ENCODE measurements at regions not wholly inside any gene's neighbourhood (a gene's known extent, or its start where the extent isn't known, plus 50 kb on each side); places are given as distances from the start of the nearest gene placed in this dataset.

GRCh38 chr3:157650699-157651098 lies 147.5 kb upstream of the VEPH1 start:
- TF ChIP-seq CTCF (IDR thresholded peaks at IDR 0.05; ENCODE audit: low read depth, low read length, missing control alignments), result no peak
- in situ Hi-C loops (cut with HindIII; ENCODE audit: low sequenced_read_pairs), result loop anchor here (10.0 kb wide), 1 partner anchor 64 kb away; no protein-coding TSS in a partner anchor
- no peak overlapping the region for H3K4me3 ChIP-seq (ENCODE audit: low read depth, low read length)

GRCh38 chr3:157650172-157650571 lies 147.0 kb upstream of the VEPH1 start:
- in situ Hi-C loops (cut with HindIII; ENCODE audit: low sequenced_read_pairs), result loop anchor here (10.0 kb wide), 1 partner anchor 65 kb away; no protein-coding TSS in a partner anchor
- DNase-seq (ENCODE audit: low read depth), result no peak
- no peak overlapping the region for H3K4me3 ChIP-seq (ENCODE audit: low read depth, low read length)
- TF ChIP-seq CTCF (IDR thresholded peaks at IDR 0.05; ENCODE audit: low read depth, low read length, missing control alignments), result no peak

More at GRCh38 chr3:157650699-157651098, 147.5 kb upstream of the VEPH1 start:
- DNase-seq (ENCODE audit: low read depth), result no peak

GRCh38 chr3:157649511-157649910 lies 146.3 kb upstream of the VEPH1 start:
- DNase-seq (ENCODE audit: low read depth), result no peak
- in situ Hi-C loops (cut with HindIII; ENCODE audit: low sequenced_read_pairs), result no loop called here

GRCh38 chr3:157647820-157648219 lies 144.6 kb upstream of the VEPH1 start:
- in situ Hi-C loops (cut with HindIII; ENCODE audit: low sequenced_read_pairs), result no loop called here
- TF ChIP-seq CTCF (IDR thresholded peaks at IDR 0.05; ENCODE audit: low read depth, low read length, missing control alignments), result no peak
- no peak overlapping the region for H3K4me3 ChIP-seq (ENCODE audit: low read depth, low read length)
- DNase-seq (ENCODE audit: low read depth), result no peak

More at GRCh38 chr3:157649511-157649910, 146.3 kb upstream of the VEPH1 start:
- no peak overlapping the region for H3K4me3 ChIP-seq (ENCODE audit: low read depth, low read length)
- no peak for TF ChIP-seq CTCF (IDR thresholded peaks at IDR 0.05; ENCODE audit: low read depth, low read length, missing control alignments)

- DNase-seq (ENCODE audit: low read depth), result no peak
- no peak overlapping the region for H3K4me3 ChIP-seq (ENCODE audit: low read depth, low read length)
- no peak for TF ChIP-seq CTCF (IDR thresholded peaks at IDR 0.05; ENCODE audit: low read depth, low read length, missing control alignments)
- in situ Hi-C loops (cut with HindIII; ENCODE audit: low sequenced_read_pairs), result no loop called here
Measured at GRCh38 chr3:157639756-157640426, 136.7 kb upstream of the VEPH1 start.

GRCh38 chr3:157637866-157638265 lies 134.7 kb upstream of the VEPH1 start:
- TF ChIP-seq CTCF (IDR thresholded peaks at IDR 0.05; ENCODE audit: low read depth, low read length, missing control alignments), result no peak
- no peak overlapping the region for H3K4me3 ChIP-seq (ENCODE audit: low read depth, low read length)
- in situ Hi-C loops (cut with HindIII; ENCODE audit: low sequenced_read_pairs), result no loop called here
- no peak for DNase-seq (ENCODE audit: low read depth)

Measured in astrocyte of the cerebellum (primary cell).